ENCODE measurements at regions not wholly inside any gene's neighbourhood (a gene's known extent, or its start where the extent isn't known, plus 50 kb on each side); places are given as distances from the start of the nearest gene placed in this dataset.

GRCh38 chr2:525021-525420 lies 152.2 kb downstream of the TMEM18 start:
- Histone ChIP-seq H3K18ac (ENCODE audit: extremely low read depth, low read length) (no peak overlapping the region), H2AK5ac (ENCODE audit: low read depth, low read length) (no peak overlapping the region), H3K23ac (ENCODE audit: insufficient read length) (no peak overlapping the region), H3K9me3 (ENCODE audit: insufficient read depth in 2 of 2, low read depth in 1 of 2, low read length in 1 of 2) (peaks cover 0 to 9% of the 10 kb centered on the region in 2 experiments; a peak in 1 of 4 replicates), H3K23me2 (ENCODE audit: low read depth, low read length) (peaks cover 8% of the 10 kb centered on the region), H2AFZ (ENCODE audit: low read length) (no peak overlapping the region), H3K4me1 (replicated peaks in 1 of 4; ENCODE audit: control insufficient read depth in 3 of 4, insufficient read depth in 4 of 4, low read length in 3 of 4) (peaks cover 0 to 8% (median 5%) of the 10 kb centered on the region in 4 experiments; a peak in 4 of 7 replicates), H2BK15ac (ENCODE audit: low read length) (no peak overlapping the region), H3K56ac (replicated peaks; ENCODE audit: insufficient read length, low read depth, low read length) (no peak overlapping the region), H3K4me3 (ENCODE audit: extremely low read depth in 1 of 4, insufficient read depth in 2 of 4, low read depth in 3 of 4, low read length in 4 of 4) (no peak overlapping the region), H2BK120ac (replicated peaks; ENCODE audit: low read depth, low read length) (no peak overlapping the region), H2BK12ac (ENCODE audit: low read depth, low read length) (no peak overlapping the region), H4K20me1 (replicated peaks in 1 of 2; ENCODE audit: control insufficient read depth in 1 of 2, insufficient read depth in 2 of 2, low read length in 2 of 2) (peaks cover 0 to 7% of the 10 kb centered on the region in 2 experiments), H2BK20ac (ENCODE audit: low read length) (no peak overlapping the region), H2BK5ac (ENCODE audit: low read depth, low read length) (no peak overlapping the region), H3K9ac (replicated peaks in 1 of 4; ENCODE audit: extremely low read depth in 1 of 4, low read depth in 3 of 4, low read length in 3 of 4) (no peak overlapping the region), H3K4ac (replicated peaks; ENCODE audit: insufficient read length, low read depth, low read length) (no peak overlapping the region), H3K4me2 (ENCODE audit: insufficient read depth in 1 of 2, low read depth in 2 of 2, low read length in 2 of 2) (no peak overlapping the region), H3K27ac (ENCODE audit: low read depth, low read length) (no peak overlapping the region), H4K91ac (replicated peaks; ENCODE audit: insufficient read length, low read length) (no peak overlapping the region), H3K79me1 (ENCODE audit: low read depth, low read length) (no peaks in the 10 kb centered on the region), H3K27me3 (replicated peaks in 1 of 4; ENCODE audit: control insufficient read depth in 3 of 4, extremely low read depth in 1 of 4, insufficient read depth in 3 of 4, low read length in 3 of 4) (peaks cover 0 to 3% (median 0%) of the 10 kb centered on the region in 4 experiments; a peak in 1 of 7 replicates), H4K8ac (ENCODE audit: extremely low read depth, insufficient read depth, low read length) (no peak overlapping the region), H3K79me2 (ENCODE audit: control insufficient read depth in 1 of 2, insufficient read depth in 2 of 2, low read length in 2 of 2) (no peaks in the 10 kb centered on the region), H3K14ac (ENCODE audit: insufficient read length) (no peak overlapping the region), H4K5ac (ENCODE audit: insufficient read length, low read depth, low read length) (no peak overlapping the region), H3K36me3 (ENCODE audit: control insufficient read depth in 2 of 4, insufficient read depth in 4 of 4, low read length in 3 of 4) (no peaks in the 10 kb centered on the region)
- WGBS, 2 experiments (ENCODE audit: extremely low coverage in 1 of 2, insufficient coverage in 1 of 2, insufficient read length in 1 of 2, insufficient replicate concordance in 2 of 2, low coverage in 1 of 2, low lambda C conversion rate in 2 of 2, missing lambda C conversion rate in 1 of 2) = 91% methylated on average over 7 of the region's 7 CpGs; no CpG with 5 or more reads in 1 of the 2 experiments
- POLR2A ChIA-PET (ENCODE audit: partially characterized antibody) = no interaction called here
- DNase-seq (ENCODE audit: low read depth in 1 of 2, low spot score in 2 of 2) (peak in 1 of 2 experiments; percentile 22), FAIRE-seq (no peak)
- TF ChIP-seq MAFK (IDR thresholded peaks at IDR 0.05; ENCODE audit: low read depth, low read length) = no peak
- CTCF ChIA-PET (ENCODE audit: partially characterized antibody) = interaction anchor here (0.7 to 1.3 kb wide), 4 partner anchors 9 to 157 kb away, joined by 3 to 4 read pairs (median 3); no protein-coding TSS in a partner anchor
